B cell (primary cell): ENCODE measurements at regions not wholly inside any gene's neighbourhood (a gene's known extent, or its start where the extent isn't known, plus 50 kb on each side); places are given as distances from the start of the nearest gene placed in this dataset.

Source experiments
- ATAC-seq: fragments of 200-7000 bp; cut with Tn5 transposase; one replicate; pipeline ENCODE4 v1.10.0; 2021; ENCODE audit warnings: low read depth, mild to moderate bottlenecking, moderate number of reproducible peaks, moderate library complexity
- CTCF ChIA-PET: fragments of 350-600 bp; sonication (Branson Sonifier 250); formaldehyde crosslinking; loops from one replicate; lab custom pipeline; 2021; ENCODE audit warnings: antibody characterized with exemption, inconsistent platforms; lab: Charles Lee
- POLR2A ChIA-PET: fragments of 350-600 bp; sonication (Branson Sonifier 250); formaldehyde crosslinking; loops from one replicate; lab custom pipeline; 2021; ENCODE audit warnings: antibody characterized with exemption; lab: Charles Lee
- DNase-seq: peaks from one replicate; pipeline ENCODE4 v3.0.0; 2013
- H2AFZ ChIP-seq: 2 replicates; pipeline ENCODE4 v1.6.1; 2012; ENCODE audit warnings: mild to moderate bottlenecking, low read depth, low read length; ENCODE audit not compliant: insufficient read depth, poor library complexity, severe bottlenecking
- H3K27ac ChIP-seq, 2 donors: 1 replicate in 1 of 2; 2 replicates in 1 of 2; pipeline ENCODE4 v1.5.1; 2012 to 2013; ENCODE audit warnings: low read length in 2 of 2, mild to moderate bottlenecking in 2 of 2, moderate library complexity in 1 of 2
- H3K27me3 ChIP-seq, 4 experiments: fragments of 200-600 bp in 1 of 4; sonication (generic) in 1 of 4; replicated peaks in 1 of 4; 1 replicate in 2 of 4; 2 replicates in 2 of 4; pipeline versions ENCODE4 v1.6.1 to v1.7.0; 2013 to 2016; ENCODE audit warnings: low read length in 3 of 4, mild to moderate bottlenecking in 2 of 4, mixed read lengths in 1 of 4, moderate library complexity in 1 of 4; ENCODE audit not compliant: insufficient read depth in 4 of 4, control insufficient read depth in 3 of 4; ENCODE audit errors: control extremely low read depth in 1 of 4
- H3K36me3 ChIP-seq, 2 experiments: replicated peaks in 1 of 2; 1 replicate in 1 of 2; 2 replicates in 1 of 2; pipeline versions ENCODE4 v1.6.1 to v1.7.1; 2013; ENCODE audit warnings: low read length in 1 of 2; ENCODE audit not compliant: insufficient read depth in 2 of 2, control insufficient read depth in 1 of 2; ENCODE audit errors: control extremely low read depth in 1 of 2, extremely low read depth in 1 of 2
- H3K4me1 ChIP-seq, 2 donors: fragments of 200-600 bp in 1 of 2; sonication (generic) in 1 of 2; 1 replicate in 1 of 2; 2 replicates in 1 of 2; pipeline versions ENCODE4 v1.5.1 to v1.6.1; 2013 to 2017; ENCODE audit warnings: low read length in 2 of 2; ENCODE audit not compliant: control insufficient read depth in 2 of 2, insufficient read depth in 2 of 2
- H3K4me2 ChIP-seq: replicated peaks from 2 replicates; pipeline ENCODE3; 2012; ENCODE audit warnings: mild to moderate bottlenecking, low read depth, low read length; ENCODE audit not compliant: poor library complexity, severe bottlenecking
- H3K4me3 ChIP-seq, 5 experiments: fragments of 200-600 bp in 1 of 5; sonication (generic) in 1 of 5; 1 replicate in 3 of 5; 2 replicates in 2 of 5; pipeline versions ENCODE4 v1.5.1 to v1.7.0; 2011 to 2016; ENCODE audit warnings: low read length in 4 of 5, mild to moderate bottlenecking in 4 of 5, low read depth in 2 of 5, control low read depth in 1 of 5, moderate library complexity in 1 of 5; ENCODE audit not compliant: insufficient read depth in 1 of 5; ENCODE audit errors: control extremely low read depth in 1 of 5, extremely low read depth in 1 of 5
- H3K79me2 ChIP-seq: fragments of 200-600 bp; sonication (generic); one replicate; pipeline ENCODE4 v1.6.0; 2016; ENCODE audit warnings: low read length; ENCODE audit not compliant: control insufficient read depth, insufficient read depth
- H3K9ac ChIP-seq: fragments of 200-600 bp; sonication (generic); 2 replicates; pipeline ENCODE4 v1.6.1; 2017; ENCODE audit warnings: mild to moderate bottlenecking, low read length, moderate library complexity
- H3K9me3 ChIP-seq, 3 donors: one replicate each; pipeline versions ENCODE4 v1.6.1 to v1.7.1; 2013; ENCODE audit warnings: low read length in 2 of 3; ENCODE audit not compliant: control insufficient read depth in 2 of 3, insufficient read depth in 1 of 3; ENCODE audit errors: control extremely low read depth in 1 of 3
- H4K20me1 ChIP-seq: 2 replicates; pipeline ENCODE4 v1.6.0; 2012; ENCODE audit warnings: mild to moderate bottlenecking, low read length; ENCODE audit not compliant: insufficient read depth, control insufficient read depth, poor library complexity, severe bottlenecking
- H3K27ac Mint-ChIP-seq: one replicate; pipeline ENCODE4 v1.8.0; 2021; ENCODE audit warnings: mixed read lengths
- H3K27me3 Mint-ChIP-seq: one replicate; pipeline ENCODE4 v1.8.0; 2021; ENCODE audit warnings: mixed read lengths
- H3K4me1 Mint-ChIP-seq: one replicate; pipeline ENCODE4 v1.8.0; 2021; ENCODE audit warnings: mixed read lengths
- H3K4me3 Mint-ChIP-seq: one replicate; pipeline ENCODE4 v1.8.0; 2021; ENCODE audit warnings: mixed read lengths
- H3K9me3 Mint-ChIP-seq: one replicate; pipeline ENCODE4 v1.8.0; 2022; ENCODE audit warnings: mixed read lengths; ENCODE audit not compliant: insufficient read depth
- EZH2 ChIP-seq: IDR thresholded peaks from 2 replicates; pipeline ENCODE4 v1.6.1; 2012; ENCODE audit warnings: borderline replicate concordance, low read depth, mild to moderate bottlenecking, moderate library complexity, low read length; ENCODE audit not compliant: insufficient read depth, poor library complexity, severe bottlenecking
- WGBS: methylation state at CpG from one replicate; pipeline ENCODE4 v1.1.5; 2013; ENCODE audit warnings: missing lambda C conversion rate; ENCODE audit not compliant: insufficient coverage; 5-methylcytosine and 5-hydroxymethylcytosine counted together
- intact Hi-C: fragments of 100-400 bp; cut with micrococcal nuclease; formaldehyde crosslinking; loops from one replicate; pipeline ENCODE4 v1.10.0; 2022
- TF ChIP-seq, protein P1 (sequence below): fragments of 200-600 bp; IDR thresholded peaks from one replicate; pipeline ENCODE4 v1.8.0; 2022; ENCODE audit warnings: antibody characterized with exemption, mild to moderate bottlenecking

DNA sequence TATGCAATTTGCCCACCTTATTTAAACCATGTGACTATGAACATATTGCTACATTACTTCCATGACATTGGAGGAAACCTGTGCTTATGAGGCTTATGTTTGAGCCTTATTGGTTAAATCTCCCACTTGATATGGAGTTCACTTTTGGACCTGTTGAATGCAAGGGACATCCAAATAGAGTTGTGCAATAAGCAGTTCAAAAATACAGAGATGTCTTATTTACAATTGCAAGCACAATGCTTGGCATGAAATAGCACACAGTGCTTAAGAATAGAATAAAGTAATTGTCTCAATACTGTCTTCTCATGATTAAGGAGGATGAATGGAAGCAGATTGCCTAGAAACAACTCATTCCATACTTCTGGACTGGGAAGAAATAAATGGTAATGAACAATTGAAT, 793.5 kb downstream of the METTL4 start:
- no peaks in the 10 kb centered on the region for H3K27me3 Mint-ChIP-seq
- no peak overlapping the region for H3K4me3 Mint-ChIP-seq
- Histone ChIP-seq H3K4me3 (no peak overlapping the region), H3K9me3 (no peaks in the 10 kb centered on the region), H3K27me3 (no peaks in the 10 kb centered on the region), H3K4me1 (no peaks in the 10 kb centered on the region), H3K36me3 (no peaks in the 10 kb centered on the region), H3K27ac (no peak overlapping the region), H3K9ac (no peak overlapping the region), H2AFZ (no peak overlapping the region), H3K79me2 (no peaks in the 10 kb centered on the region), H4K20me1 (no peaks in the 10 kb centered on the region), H3K4me2 (no peak overlapping the region)
- POLR2A ChIA-PET, result no interaction called here
- CTCF ChIA-PET, result no interaction called here
- ATAC-seq, result no peak
- intact Hi-C loops, result no loop called here
- TF ChIP-seq EZH2, result no peak
- H3K4me1 Mint-ChIP-seq, result no peaks in the 10 kb centered on the region
- DNase-seq, result no peak
- H3K9me3 Mint-ChIP-seq, result no peaks in the 10 kb centered on the region
- no peak overlapping the region for H3K27ac Mint-ChIP-seq

DNA sequence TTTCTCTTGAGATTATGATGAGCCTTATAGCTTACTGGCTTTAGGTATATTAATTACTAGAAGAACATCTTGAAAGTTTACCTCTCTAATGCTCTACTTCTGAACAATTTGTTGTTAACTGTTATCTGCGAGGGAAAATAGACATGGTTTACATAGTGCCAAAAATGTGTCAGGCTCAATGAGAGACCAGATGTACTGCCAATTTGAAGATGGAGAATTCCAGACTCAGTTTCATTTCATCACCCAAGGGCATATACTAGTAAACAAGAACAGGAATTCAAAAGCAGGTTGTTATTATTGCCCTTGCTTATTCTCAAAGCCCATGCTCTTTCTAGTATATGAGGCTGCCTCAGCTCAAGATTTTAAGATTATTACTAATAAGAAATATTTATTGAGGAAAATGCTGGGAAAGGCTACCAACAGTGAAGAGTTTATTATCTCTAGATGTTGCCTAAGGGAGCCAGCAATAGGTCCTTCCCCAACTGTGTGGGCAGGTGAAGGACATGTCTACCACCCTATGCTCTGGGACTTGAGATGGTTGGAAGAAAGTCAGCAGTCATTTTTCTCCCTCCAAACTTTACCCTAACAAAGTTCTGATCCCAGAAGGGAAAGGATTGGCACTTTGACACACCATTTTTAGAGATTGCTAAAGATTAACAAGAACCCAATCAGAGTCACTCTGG, 792.7 kb downstream of the METTL4 start:
- DNase-seq, result no peak
- Histone ChIP-seq H3K79me2 (no peaks in the 10 kb centered on the region), H3K9me3 (no peaks in the 10 kb centered on the region), H3K9ac (no peak overlapping the region), H3K4me3 (no peak overlapping the region), H3K27ac (no peak overlapping the region), H2AFZ (no peak overlapping the region), H3K4me2 (no peak overlapping the region), H3K4me1 (no peaks in the 10 kb centered on the region), H4K20me1 (no peaks in the 10 kb centered on the region), H3K27me3 (no peaks in the 10 kb centered on the region), H3K36me3 (no peaks in the 10 kb centered on the region)
- ATAC-seq, result no peak
- H3K4me1 Mint-ChIP-seq, result no peaks in the 10 kb centered on the region
- ChIA-PET POLR2A (no interaction called here), CTCF (no interaction called here)
- no peak overlapping the region for H3K27ac Mint-ChIP-seq
- no CpG with 5 or more reads among the region's 1 CpG for WGBS
- no peaks in the 10 kb centered on the region for H3K27me3 Mint-ChIP-seq
- TF ChIP-seq EZH2, result no peak
- TF ChIP-seq, protein P1, sequence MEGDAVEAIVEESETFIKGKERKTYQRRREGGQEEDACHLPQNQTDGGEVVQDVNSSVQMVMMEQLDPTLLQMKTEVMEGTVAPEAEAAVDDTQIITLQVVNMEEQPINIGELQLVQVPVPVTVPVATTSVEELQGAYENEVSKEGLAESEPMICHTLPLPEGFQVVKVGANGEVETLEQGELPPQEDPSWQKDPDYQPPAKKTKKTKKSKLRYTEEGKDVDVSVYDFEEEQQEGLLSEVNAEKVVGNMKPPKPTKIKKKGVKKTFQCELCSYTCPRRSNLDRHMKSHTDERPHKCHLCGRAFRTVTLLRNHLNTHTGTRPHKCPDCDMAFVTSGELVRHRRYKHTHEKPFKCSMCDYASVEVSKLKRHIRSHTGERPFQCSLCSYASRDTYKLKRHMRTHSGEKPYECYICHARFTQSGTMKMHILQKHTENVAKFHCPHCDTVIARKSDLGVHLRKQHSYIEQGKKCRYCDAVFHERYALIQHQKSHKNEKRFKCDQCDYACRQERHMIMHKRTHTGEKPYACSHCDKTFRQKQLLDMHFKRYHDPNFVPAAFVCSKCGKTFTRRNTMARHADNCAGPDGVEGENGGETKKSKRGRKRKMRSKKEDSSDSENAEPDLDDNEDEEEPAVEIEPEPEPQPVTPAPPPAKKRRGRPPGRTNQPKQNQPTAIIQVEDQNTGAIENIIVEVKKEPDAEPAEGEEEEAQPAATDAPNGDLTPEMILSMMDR, result no peak
- intact Hi-C loops, result no loop called here
- H3K4me3 Mint-ChIP-seq, result no peak overlapping the region
- no peaks in the 10 kb centered on the region for H3K9me3 Mint-ChIP-seq
